ENCODE measurements at regions not wholly inside any gene's neighbourhood (a gene's known extent, or its start where the extent isn't known, plus 50 kb on each side); places are given as distances from the start of the nearest gene placed in this dataset.

GRCh38 chr4:82044141-82044993, 329.4 kb downstream of the HNRNPD start:
- TF ChIP-seq POLR2AphosphoS5 (IDR thresholded peaks at IDR 0.05; ENCODE audit: low read depth, low read length) = no peak
- no peak for TF ChIP-seq SIN3A (IDR thresholded peaks at IDR 0.05; ENCODE audit: borderline replicate concordance, insufficient read depth, low read length)

- TF ChIP-seq POLR2AphosphoS5 (IDR thresholded peaks at IDR 0.05; ENCODE audit: low read depth, low read length) = no peak
- TF ChIP-seq REST (IDR thresholded peaks at IDR 0.05; ENCODE audit: insufficient read depth in 1 of 2, low read depth in 2 of 2, low read length in 2 of 2) = no peak
- TF ChIP-seq FOXP2 (optimal IDR thresholded peaks at IDR 0.05; ENCODE audit: borderline replicate concordance, extremely low read depth, extremely low read length, insufficient read depth) = no peak
- no peak for TF ChIP-seq SIN3A (IDR thresholded peaks at IDR 0.05; ENCODE audit: borderline replicate concordance, insufficient read depth, low read length)
- no peak for TF ChIP-seq TAF1 (IDR thresholded peaks at IDR 0.05; ENCODE audit: borderline replicate concordance, insufficient read depth, low read length)
Observed at GRCh38 chr4:82043809-82044137, 330.0 kb downstream of the HNRNPD start.

- TF ChIP-seq REST (IDR thresholded peaks at IDR 0.05; ENCODE audit: insufficient read depth in 1 of 2, low read depth in 2 of 2, low read length in 2 of 2) = no peak
- TF ChIP-seq TAF1 (IDR thresholded peaks at IDR 0.05; ENCODE audit: borderline replicate concordance, insufficient read depth, low read length) = no peak
Observed at GRCh38 chr4:82043081-82043808, 330.5 kb downstream of the HNRNPD start.

- TF ChIP-seq FOXP2 (optimal IDR thresholded peaks at IDR 0.05; ENCODE audit: borderline replicate concordance, extremely low read depth, extremely low read length, insufficient read depth) (no peak), POLR2AphosphoS5 (IDR thresholded peaks at IDR 0.05; ENCODE audit: low read depth, low read length) (no peak), SIN3A (IDR thresholded peaks at IDR 0.05; ENCODE audit: borderline replicate concordance, insufficient read depth, low read length) (no peak), TAF1 (IDR thresholded peaks at IDR 0.05; ENCODE audit: borderline replicate concordance, insufficient read depth, low read length) (no peak), REST (IDR thresholded peaks at IDR 0.05; ENCODE audit: insufficient read depth in 1 of 2, low read depth in 2 of 2, low read length in 2 of 2) (no peak)
Observed at GRCh38 chr4:82042042-82042441, 331.7 kb downstream of the HNRNPD start.

- TF ChIP-seq TAF1 (IDR thresholded peaks at IDR 0.05; ENCODE audit: borderline replicate concordance, insufficient read depth, low read length) (no peak), REST (IDR thresholded peaks at IDR 0.05; ENCODE audit: insufficient read depth in 1 of 2, low read depth in 2 of 2, low read length in 2 of 2) (no peak), POLR2AphosphoS5 (IDR thresholded peaks at IDR 0.05; ENCODE audit: low read depth, low read length) (no peak), SIN3A (IDR thresholded peaks at IDR 0.05; ENCODE audit: borderline replicate concordance, insufficient read depth, low read length) (no peak), FOXP2 (optimal IDR thresholded peaks at IDR 0.05; ENCODE audit: borderline replicate concordance, extremely low read depth, extremely low read length, insufficient read depth) (no peak)
Observed at GRCh38 chr4:82038936-82039335, 334.9 kb downstream of the HNRNPD start.
